ENCODE measurements at regions not wholly inside any gene's neighbourhood (a gene's known extent, or its start where the extent isn't known, plus 50 kb on each side); places are given as distances from the start of the nearest gene placed in this dataset.

- ATAC-seq: no peak
Observed at GRCh38 chr13:85430216-85430794, 368.9 kb downstream of the SLITRK6 start.

GRCh38 chr13:85427416-85427815 is 371.8 kb downstream of the SLITRK6 start:
- DNase-seq (no peak), ATAC-seq (no peak)
- intact Hi-C loops (cut with DNase I): no loop called here

More at GRCh38 chr13:85430216-85430794, 368.9 kb downstream of the SLITRK6 start:
- intact Hi-C loops (cut with DNase I): no loop called here
- DNase-seq: no peak

DNA sequence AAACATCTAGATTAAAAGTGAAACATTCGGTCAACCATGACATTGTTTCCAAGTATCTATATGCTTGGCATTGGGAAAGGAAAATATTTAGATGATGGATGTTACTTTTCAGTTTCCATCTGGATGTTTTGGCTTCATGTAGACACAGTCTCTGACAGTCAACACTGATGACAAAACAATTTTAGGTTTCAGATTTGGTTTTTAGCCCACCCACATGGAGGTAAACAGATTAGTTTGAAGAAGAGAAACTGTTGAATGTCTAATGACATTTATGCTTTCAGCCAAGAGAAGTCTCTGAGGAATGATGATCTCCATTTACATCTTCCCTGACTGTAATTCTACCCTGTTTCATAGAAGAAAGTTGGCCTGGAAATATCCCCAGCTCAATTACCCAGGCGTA is 379.1 kb downstream of the SLITRK6 start:
- ATAC-seq: no peak
- intact Hi-C loops (cut with DNase I): no loop called here
- no peak for DNase-seq

GRCh38 chr13:85419611-85420010 is 379.6 kb downstream of the SLITRK6 start:
- ATAC-seq: no peak
- intact Hi-C loops (cut with DNase I): no loop called here
- no peak for DNase-seq

DNA sequence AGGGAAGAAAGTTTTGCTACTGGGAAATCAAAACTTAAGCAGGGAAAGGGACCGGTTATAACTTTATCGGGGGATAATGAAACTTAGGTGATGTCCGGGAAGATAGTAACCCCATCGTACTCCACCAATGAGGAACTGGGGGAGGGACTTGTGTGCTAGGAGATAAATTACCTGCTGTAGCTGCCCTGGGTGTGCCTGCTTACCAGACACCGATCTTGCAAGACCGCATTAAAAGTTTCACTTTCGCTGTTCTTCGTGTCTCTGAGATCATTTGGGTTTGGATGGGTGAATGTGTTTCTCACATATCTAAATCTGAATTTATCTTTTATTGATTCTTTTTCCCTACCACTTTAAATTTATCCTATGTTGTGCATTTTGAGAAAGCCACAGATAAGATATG is 381.4 kb downstream of the SLITRK6 start:
- intact Hi-C loops (cut with DNase I): no loop called here
- ATAC-seq (no peak), DNase-seq (no peak)

DNA sequence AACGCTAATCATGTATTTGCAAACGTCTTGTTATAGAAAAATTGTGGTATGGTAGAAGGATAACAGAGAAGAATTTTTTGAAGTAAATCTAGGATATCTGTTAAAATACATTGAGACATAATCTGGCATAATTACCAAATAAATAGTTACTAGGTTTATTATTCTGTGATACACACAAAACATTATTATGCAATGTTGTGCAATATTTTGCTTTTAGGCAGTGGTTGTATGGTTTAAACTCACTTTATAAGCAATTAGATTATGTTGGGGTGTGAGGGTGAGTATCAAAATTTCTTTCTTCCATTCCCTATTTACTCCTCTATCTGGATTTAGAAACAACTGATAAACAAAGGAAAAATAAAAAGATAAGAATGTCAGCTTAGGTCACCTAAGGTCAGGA is 385.6 kb downstream of the SLITRK6 start:
- no peak for ATAC-seq

GRCh38 chr13:85412448-85412847 is 386.8 kb downstream of the SLITRK6 start:
- intact Hi-C loops (cut with DNase I): no loop called here
- DNase-seq (no peak), ATAC-seq (no peak)

More for the DNA sequence above, 385.6 kb downstream of the SLITRK6 start:
- intact Hi-C loops (cut with DNase I): no loop called here
- no peak for DNase-seq

DNA sequence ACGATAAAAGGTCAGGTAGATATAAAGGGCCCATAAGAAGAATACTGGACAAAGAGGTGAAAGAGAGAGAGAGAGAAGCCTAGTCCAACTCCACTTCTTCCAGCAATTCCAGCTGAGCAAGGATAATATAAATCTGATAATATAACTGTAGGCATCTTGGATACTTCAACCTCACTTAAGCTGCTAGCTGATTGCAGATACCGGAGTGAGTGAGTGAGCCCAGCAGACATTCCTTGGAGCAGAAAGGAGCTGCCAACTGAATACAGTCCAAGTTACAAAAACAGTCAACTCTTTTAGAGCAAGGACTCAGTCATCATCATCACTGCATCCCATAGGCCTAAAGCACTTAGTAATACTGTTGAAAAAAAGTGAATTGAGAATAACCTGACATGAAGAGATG is 387.6 kb downstream of the SLITRK6 start:
- intact Hi-C loops (cut with DNase I): no loop called here
- DNase-seq (no peak), ATAC-seq (no peak)

GRCh38 chr13:85408415-85408814 is 390.8 kb downstream of the SLITRK6 start:
- intact Hi-C loops (cut with DNase I): no loop called here
- no peak for ATAC-seq
- no peak for DNase-seq

- intact Hi-C loops (cut with DNase I): no loop called here
- ATAC-seq: no peak
- DNase-seq: no peak
Observed at GRCh38 chr13:85406269-85406975, 392.8 kb downstream of the SLITRK6 start.

DNA sequence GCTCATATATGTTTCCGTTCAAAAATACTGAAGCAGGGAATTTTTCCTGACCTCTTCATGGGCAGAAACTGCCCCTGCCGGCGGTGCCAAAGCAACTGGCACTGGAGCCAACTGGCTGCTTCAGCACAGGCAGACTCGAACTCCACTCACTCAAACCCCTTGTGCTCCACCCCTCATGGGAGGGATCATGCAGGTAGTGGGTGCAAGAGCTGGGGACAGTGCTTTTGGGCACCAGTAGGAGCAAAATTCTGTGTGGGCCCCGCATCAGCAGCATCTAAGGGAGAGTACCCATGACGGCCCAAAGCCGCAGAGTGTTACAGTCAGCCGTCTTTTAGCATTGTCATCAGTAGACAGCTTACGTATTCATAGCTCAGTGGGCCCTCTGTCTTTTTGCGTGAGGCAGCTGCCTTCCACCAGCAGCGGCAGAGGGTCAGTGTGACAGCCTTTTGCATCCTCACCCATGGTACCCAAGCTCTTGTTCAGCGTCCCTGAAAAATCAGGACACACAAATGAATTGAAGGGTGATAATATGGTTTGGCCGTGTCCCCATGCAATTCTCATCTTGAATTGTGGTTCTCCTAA is 393.8 kb downstream of the SLITRK6 start:
- intact Hi-C loops (cut with DNase I): no loop called here
- DNase-seq (no peak), ATAC-seq (no peak)

DNA sequence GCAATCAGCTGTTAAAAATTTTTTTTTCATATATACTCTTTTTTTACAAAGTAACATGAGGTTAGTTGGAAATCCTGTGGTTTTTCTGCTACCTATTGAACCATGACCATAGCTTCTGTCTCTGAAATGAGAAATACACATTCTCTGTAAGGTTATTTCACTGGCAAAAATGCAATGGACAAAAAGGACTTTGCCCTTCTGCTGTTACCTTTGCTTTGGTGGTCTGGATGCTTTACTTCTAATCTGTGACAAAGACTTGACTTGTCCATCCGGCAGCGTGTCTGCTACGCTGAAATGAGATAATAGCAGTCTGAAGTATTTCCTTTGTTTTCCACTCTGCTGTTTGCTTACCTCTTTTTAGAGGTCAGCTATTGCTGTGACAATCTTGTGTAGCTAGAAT is 412.8 kb downstream of the SLITRK6 start:
- intact Hi-C loops (cut with DNase I): no loop called here
- DNase-seq (no peak), ATAC-seq (no peak)

DNA sequence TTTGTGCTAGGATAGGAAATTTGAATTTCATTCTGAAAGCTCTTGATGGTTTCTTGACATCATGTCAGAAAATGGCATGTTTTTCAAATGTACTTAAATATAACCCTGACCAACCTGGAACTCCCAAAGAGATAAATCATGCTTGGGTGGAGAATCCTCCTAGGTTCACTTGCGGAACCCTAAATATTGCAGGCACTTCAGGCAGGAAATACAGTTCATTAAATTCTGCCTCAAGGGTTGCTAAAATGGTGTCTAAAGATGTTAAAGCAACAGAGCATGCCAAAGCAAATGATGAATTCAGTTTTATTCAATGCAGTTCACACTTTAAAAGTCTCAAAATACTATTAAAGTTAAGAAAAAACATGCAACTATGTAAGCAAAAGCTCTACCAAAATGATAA is 415.9 kb downstream of the SLITRK6 start:
- no peak for DNase-seq
- intact Hi-C loops (cut with DNase I): no loop called here
- no peak for ATAC-seq

- DNase-seq (no peak), ATAC-seq (no peak)
- intact Hi-C loops (cut with DNase I): no loop called here
Observed at GRCh38 chr13:85381082-85381481, 418.1 kb downstream of the SLITRK6 start.

- ATAC-seq (no peak), DNase-seq (no peak)
Observed at GRCh38 chr13:85379991-85380390, 419.2 kb downstream of the SLITRK6 start.

GRCh38 chr13:85379433-85379832 is 419.8 kb downstream of the SLITRK6 start:
- no peak for DNase-seq
- intact Hi-C loops (cut with DNase I): no loop called here
- ATAC-seq: no peak

More at GRCh38 chr13:85379991-85380390, 419.2 kb downstream of the SLITRK6 start:
- intact Hi-C loops (cut with DNase I): no loop called here

- intact Hi-C loops (cut with DNase I): no loop called here
- ATAC-seq: no peak
- no peak for DNase-seq
Observed at GRCh38 chr13:85377783-85378182, 421.4 kb downstream of the SLITRK6 start.

DNA sequence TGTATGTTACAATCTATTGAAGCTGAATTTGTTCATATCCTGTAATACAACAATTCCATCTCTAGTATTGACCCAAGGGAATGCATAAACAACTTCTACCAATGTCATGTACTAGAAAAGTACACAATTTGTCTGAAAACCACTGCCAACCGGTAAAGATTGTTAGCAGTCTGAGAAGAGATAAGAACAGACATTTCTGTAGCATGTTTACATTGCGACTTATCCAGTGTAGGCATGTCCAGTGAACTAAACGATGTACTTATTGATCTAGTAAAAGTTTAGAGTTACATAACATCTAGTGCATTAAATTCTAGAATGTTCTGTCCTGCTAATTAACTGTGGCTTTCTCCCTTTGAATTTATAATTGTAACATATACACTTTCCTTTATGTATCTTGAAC is 425.9 kb downstream of the SLITRK6 start:
- intact Hi-C loops (cut with DNase I): no loop called here
- DNase-seq (no peak), ATAC-seq (no peak)

DNA sequence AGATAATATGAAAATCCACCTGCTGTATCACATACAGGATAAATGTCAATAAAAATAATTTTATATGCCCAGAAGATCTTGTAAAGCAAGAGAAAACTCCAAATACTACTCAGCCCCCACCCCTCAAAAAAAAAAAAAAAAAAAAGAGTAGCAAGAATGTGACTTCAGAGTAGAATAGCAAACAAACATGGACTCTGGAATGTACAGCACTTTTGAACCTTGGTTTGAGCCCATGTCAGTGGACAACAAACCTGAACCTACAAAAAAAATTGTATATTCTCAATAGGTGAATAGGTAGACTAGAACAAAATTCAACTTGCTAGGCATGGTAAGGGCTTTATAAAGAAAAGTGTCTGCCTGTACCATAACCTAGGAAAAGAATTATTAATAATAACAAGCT is 428.0 kb downstream of the SLITRK6 start:
- no peak for DNase-seq
- ATAC-seq: no peak
- intact Hi-C loops (cut with DNase I): no loop called here

GRCh38 chr13:85368686-85369085 is 430.5 kb downstream of the SLITRK6 start:
- ATAC-seq (no peak), DNase-seq (no peak)
- intact Hi-C loops (cut with DNase I): no loop called here

GRCh38 chr13:85367887-85368286 is 431.3 kb downstream of the SLITRK6 start:
- intact Hi-C loops (cut with DNase I): no loop called here
- ATAC-seq (no peak), DNase-seq (no peak)
